ENCODE measurements at regions not wholly inside any gene's neighbourhood (a gene's known extent, or its start where the extent isn't known, plus 50 kb on each side); places are given as distances from the start of the nearest gene placed in this dataset.
"Not testable (repeated sequence)": the region's sequence is repeated elsewhere in the genome, so short reads cannot be mapped to it uniquely, and the experiment has no call there.

DNA sequence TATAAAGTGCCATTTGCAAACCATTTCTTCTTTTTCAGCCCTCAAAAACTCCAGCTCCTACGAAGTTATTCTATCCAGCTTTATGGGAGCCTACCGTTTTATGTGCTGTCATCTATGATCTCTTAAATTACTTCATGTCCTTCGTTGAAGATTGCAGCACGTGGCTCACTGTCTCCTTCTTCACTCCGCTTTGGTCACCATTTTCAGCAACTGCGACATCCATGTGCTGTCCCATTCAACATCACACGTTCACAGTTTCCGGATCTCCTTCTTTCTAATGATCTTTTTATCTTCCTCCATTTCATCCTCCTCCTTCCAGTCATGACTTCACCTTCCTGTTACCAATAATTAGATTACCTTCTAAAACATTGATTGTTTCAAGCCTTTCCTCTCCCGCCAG is 143.3 kb upstream of the KRAS start:
- Mint-ChIP-seq H3K36me3 (ENCODE audit: low read depth) (no peaks in the 10 kb centered on the region), H3K4me3 (no peak overlapping the region), H3K27me3 (peaks cover 9% of the 10 kb centered on the region), H3K9me3 (no peaks in the 10 kb centered on the region), H3K27ac (no peak overlapping the region), H3K4me1 (no peaks in the 10 kb centered on the region)
- ATAC-seq (no peak), DNase-seq (no peak)

DNA sequence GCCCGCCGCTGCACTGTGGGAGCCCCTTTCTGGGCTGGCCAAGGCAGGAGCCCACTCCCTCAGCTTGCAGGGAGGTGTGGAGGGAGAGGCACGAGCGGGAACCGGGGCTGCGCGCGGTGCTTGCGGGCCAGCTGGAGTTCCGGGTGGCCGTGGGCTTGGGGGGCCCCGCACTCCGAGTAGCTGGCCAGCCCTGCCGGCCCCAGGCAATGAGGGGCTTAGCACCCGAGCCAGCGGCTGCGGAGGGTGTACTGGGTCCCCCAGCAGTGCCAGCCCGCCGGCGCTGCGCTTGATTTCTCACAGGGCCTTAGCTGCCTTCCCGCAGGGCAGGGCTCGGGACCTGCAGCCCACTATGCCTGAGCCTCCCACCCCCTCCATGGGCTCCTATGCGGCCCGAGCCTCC is 140.6 kb upstream of the KRAS start:
- not testable (repeated sequence) for H3K4me3 Mint-ChIP-seq; DNase-seq; H3K9me3 Mint-ChIP-seq; H3K27me3 Mint-ChIP-seq; H3K27ac Mint-ChIP-seq; H3K36me3 Mint-ChIP-seq (ENCODE audit: low read depth); ATAC-seq
- peaks cover 23% of the 10 kb centered on the region for H3K4me1 Mint-ChIP-seq

DNA sequence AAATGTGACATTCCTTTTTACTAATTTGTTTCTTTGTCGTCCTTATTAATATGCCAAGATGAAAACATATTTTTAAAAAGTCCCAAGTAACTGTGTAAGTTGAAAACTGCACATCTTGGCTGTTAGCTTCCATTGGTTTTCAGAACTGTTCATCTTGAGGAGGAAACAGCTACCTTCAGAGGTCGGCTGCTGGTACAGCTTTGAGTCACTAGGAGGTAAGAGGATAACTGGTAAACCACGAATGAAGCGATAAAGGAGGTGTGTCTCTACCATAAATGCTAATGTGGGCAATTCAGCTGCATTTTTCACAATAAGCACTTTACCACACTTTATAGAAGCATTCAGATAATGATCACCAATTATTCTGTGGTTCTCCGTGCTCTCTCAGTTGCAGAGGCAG is 137.5 kb upstream of the KRAS start:
- H3K4me1 Mint-ChIP-seq: peaks cover 42% of the 10 kb centered on the region
- peaks cover 2% of the 10 kb centered on the region for H3K36me3 Mint-ChIP-seq (ENCODE audit: low read depth)
- no peaks in the 10 kb centered on the region for H3K9me3 Mint-ChIP-seq
- ATAC-seq (peak; percentile 48), DNase-seq (peak; percentile 41)
- peak overlapping the region; percentile 98 for H3K27ac Mint-ChIP-seq
- peak overlapping the region; percentile 32 for H3K4me3 Mint-ChIP-seq
- H3K27me3 Mint-ChIP-seq: peaks cover 5% of the 10 kb centered on the region

DNA sequence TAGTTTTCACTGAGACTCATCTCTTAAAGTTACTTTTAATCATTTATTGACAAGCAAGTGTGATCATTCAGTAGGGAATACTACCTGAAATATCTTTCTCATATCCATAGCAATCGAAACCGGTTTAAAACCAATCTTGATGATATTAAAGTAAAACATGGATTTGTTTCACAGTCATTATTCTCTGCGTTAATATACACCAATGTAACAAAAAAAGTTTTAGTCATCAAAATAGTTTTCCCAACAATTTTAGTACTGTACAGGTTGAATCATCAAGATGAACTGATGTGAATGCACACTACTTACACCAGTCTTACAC is 137.0 kb upstream of the KRAS start:
- Mint-ChIP-seq H3K36me3 (ENCODE audit: low read depth) (peaks cover 2% of the 10 kb centered on the region), H3K4me3 (peak overlapping the region; percentile 92), H3K4me1 (peaks cover 47% of the 10 kb centered on the region), H3K27ac (peak overlapping the region; percentile 98), H3K9me3 (no peaks in the 10 kb centered on the region), H3K27me3 (peaks cover 5% of the 10 kb centered on the region)
- DNase-seq (no peak), ATAC-seq (no peak)

DNA sequence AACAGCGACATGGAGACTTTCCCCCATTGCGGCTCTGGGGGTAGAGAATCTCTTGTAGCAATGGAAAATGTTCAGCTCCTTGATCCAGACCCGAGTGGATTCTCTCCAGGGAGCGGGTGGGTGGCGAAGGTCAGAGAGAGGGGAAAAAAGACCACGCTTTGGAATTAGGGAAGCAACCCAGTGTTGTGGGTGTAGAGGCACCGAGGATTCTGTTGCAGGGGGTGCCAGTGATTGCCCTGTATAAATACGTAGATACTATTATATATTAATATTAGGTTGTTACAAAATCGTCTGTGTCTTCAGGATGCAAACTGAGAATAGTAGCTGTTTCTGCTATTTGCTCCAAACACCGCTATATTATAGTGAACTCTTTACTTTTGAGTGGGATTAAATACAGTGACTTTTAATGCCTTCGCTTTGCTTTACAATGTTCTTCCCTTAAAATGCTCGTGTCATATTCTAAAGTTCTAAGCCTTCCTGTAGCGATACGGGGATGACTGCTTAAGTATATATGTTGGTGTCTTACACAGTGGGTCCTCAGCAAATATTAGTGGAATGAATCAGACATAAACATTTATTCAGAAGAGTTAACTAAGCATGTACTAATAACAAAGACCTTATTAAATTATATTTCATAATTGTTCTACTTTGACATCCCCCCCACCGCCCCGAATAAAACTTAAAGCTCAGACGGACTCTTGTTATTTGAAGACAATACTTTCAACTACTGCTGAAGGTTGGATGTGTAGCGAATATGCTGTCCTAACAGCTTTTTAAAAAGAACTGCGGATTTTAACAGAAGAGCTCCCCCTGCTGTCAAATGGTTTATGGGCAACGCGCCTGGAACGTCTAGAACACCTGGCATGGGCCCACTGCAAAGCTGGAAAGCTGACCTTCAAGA is 136.4 kb upstream of the KRAS start:
- no peak for ATAC-seq
- Mint-ChIP-seq H3K4me3 (peak overlapping the region; percentile 92), H3K4me1 (peaks cover 53% of the 10 kb centered on the region), H3K36me3 (ENCODE audit: low read depth) (peaks cover 2% of the 10 kb centered on the region), H3K9me3 (no peaks in the 10 kb centered on the region), H3K27me3 (peaks cover 5% of the 10 kb centered on the region), H3K27ac (peak overlapping the region; percentile 98)
- peak; percentile 74 for DNase-seq

DNA sequence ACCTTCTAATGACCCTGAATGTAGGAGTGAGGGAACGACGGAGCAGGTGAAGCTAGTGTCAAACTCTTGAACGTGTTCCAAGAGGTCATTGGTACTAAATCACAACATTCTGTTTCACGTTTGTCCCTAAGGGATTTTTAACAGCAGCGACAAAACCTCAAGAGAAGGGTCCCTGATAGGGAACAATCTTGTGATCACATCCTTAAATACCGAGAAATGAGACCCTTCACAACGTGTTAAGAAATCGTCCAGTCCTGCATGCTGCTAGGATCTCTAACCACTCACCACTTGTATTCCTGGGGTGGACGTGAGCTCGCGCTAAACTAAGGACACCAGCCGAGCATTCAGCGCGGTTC is 134.1 kb upstream of the KRAS start:
- Mint-ChIP-seq H3K27ac (peak overlapping the region; percentile 98), H3K36me3 (ENCODE audit: low read depth) (peaks cover 2% of the 10 kb centered on the region), H3K4me3 (peak overlapping the region; percentile 92), H3K4me1 (peaks cover 54% of the 10 kb centered on the region), H3K9me3 (no peaks in the 10 kb centered on the region), H3K27me3 (peaks cover 6% of the 10 kb centered on the region)
- no peak for ATAC-seq
- DNase-seq: no peak

DNA sequence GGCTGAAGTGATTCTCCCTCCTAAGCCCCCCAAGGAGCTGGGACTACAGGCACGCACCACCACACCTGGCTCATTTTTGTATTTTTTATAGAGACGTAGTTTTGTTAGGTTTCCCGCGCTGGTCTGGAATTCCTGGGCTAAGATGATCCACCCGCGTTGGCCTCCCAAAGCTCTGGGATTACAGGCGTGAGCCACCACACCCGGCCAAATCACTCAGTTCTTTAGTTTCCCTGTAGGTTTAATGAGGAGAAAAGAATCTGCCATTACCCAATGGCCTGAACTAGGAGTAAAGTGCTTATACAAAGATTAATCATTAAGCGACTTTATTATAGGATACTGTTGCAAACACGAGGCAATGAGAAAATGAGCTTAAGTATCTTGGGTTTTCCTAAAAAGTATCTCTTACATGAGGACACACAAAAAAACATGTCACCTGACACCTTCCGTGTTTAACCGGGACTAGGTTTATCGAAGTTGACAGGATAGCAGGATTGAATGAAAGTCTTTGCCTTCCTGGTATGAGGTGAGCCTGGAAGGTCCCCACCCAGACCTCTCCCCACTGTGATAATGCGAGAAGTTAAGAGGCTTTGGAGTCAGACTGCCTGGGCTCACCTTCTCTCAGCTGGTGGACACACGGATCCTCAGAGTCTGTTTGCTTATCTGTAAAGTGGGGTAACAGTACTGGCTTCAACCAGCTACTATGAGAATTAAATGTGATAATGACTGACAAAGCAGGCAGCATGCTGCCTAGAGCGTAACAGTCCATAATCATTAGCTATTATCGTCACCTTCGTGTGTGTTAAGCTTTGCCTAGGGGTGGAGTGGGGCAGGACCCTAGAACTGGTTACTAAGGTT is 133.5 kb upstream of the KRAS start:
- ATAC-seq (no peak), DNase-seq (no peak)
- H3K4me3 Mint-ChIP-seq: peak overlapping the region; percentile 92
- peak overlapping the region; percentile 51 for H3K27ac Mint-ChIP-seq
- H3K27me3 Mint-ChIP-seq: peaks cover 2% of the 10 kb centered on the region
- H3K4me1 Mint-ChIP-seq: peaks cover 56% of the 10 kb centered on the region
- H3K9me3 Mint-ChIP-seq: no peaks in the 10 kb centered on the region
- peaks cover 2% of the 10 kb centered on the region for H3K36me3 Mint-ChIP-seq (ENCODE audit: low read depth)

DNA sequence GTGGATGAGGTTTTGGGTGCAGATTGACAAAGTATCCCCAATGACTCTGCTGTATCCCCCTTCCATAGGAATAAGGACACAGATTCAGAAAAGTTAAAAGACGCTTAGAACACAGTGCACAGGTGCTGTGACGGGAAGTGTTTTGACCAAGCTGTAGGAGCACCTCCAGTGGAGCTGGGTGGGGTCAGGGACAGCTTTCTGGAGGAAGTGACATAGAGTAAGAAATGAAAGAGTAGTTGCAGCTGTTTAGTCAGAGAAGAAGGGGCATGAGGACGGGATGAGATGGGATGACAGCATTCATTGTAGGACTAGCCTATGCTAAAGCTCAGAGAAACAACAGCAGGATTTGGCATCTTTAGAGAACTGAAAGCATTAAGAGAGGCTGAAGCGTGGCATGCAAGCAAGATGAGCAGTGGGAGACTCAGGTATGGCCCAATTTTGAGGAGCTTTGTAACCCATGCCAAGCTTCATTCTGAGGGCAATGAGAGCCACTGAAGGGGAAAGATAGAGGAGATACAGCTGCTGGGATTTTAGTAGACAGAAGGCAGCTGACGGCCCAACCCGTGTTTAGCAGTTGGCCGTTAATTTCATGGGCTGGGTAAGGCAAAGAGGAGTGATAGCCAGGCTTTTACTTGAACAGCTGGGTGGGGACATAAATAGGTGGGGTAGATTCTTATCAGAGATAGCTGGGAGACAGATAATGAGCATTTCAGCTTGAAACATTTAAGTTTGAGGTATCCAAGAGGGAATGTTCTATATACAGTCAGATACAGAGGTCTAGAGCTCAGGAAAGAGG is 131.8 kb upstream of the KRAS start:
- H3K36me3 Mint-ChIP-seq (ENCODE audit: low read depth): peaks cover 2% of the 10 kb centered on the region
- no peak overlapping the region for H3K4me3 Mint-ChIP-seq
- H3K4me1 Mint-ChIP-seq: peaks cover 57% of the 10 kb centered on the region
- H3K27me3 Mint-ChIP-seq: peaks cover 2% of the 10 kb centered on the region
- H3K9me3 Mint-ChIP-seq: no peaks in the 10 kb centered on the region
- DNase-seq (no peak), ATAC-seq (no peak)
- no peak overlapping the region for H3K27ac Mint-ChIP-seq

DNA sequence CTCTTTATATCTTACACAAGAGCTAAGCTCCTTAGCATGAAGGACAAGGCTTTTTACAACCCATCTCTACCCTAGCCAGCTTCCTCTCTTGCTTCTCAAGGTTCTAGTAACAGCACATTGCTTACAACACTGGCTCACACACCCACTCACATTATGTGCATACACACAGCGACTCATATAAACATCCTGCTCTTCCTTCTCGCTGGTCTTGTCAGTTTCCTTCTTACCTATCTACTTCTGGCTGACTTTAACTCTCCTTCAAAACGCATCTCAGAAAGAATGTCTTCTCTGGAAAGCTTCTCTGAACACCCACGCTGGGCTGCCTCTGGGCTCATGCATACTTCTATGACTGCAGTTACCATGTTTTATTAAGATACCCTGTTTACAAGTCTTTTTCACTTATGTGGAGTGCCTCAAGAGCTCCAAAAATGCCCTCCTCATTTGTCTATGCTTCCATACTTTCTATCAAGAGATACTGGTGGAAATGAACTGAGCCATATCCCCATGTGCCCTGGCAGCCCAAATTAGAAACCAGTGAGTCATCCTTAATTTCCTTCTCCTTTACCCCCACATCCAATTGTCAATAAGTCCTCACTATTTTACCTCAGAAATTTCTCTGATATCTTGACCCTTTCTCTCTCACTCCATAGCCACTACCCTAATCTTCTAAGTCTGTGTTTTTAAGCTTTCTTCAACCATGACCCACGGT is 126.9 kb upstream of the KRAS start:
- ATAC-seq (peak; percentile 92), DNase-seq (peak; percentile 22)
- peak overlapping the region; percentile 72 for H3K27ac Mint-ChIP-seq
- H3K36me3 Mint-ChIP-seq (ENCODE audit: low read depth): no peaks in the 10 kb centered on the region
- H3K4me3 Mint-ChIP-seq: peak overlapping the region; percentile 41
- no peaks in the 10 kb centered on the region for H3K9me3 Mint-ChIP-seq
- H3K4me1 Mint-ChIP-seq: peaks cover 57% of the 10 kb centered on the region
- H3K27me3 Mint-ChIP-seq: peaks cover 2% of the 10 kb centered on the region

DNA sequence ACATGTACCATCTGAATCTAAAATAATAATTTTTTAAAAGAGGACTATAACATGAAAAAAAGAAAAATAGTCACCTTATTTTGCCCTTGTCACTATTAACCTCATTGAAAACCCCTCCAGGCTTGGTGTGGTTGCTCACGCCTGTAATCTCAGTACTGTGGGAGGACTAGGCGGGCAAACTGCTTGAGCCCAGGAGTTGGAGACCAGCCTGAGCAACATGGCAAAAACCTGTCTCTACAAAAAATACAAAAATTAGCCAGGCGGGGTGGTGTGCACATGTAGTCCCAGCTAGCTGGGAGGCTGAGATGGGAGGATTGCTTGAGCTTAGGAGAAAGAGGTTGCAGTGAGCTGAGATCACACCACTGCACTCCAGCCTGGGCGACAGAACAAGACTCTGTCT is 126.3 kb upstream of the KRAS start:
- H3K4me3 Mint-ChIP-seq: peak overlapping the region; percentile 41
- no peaks in the 10 kb centered on the region for H3K9me3 Mint-ChIP-seq
- no peaks in the 10 kb centered on the region for H3K36me3 Mint-ChIP-seq (ENCODE audit: low read depth)
- peaks cover 57% of the 10 kb centered on the region for H3K4me1 Mint-ChIP-seq
- ATAC-seq: peak; percentile 14
- peaks cover 2% of the 10 kb centered on the region for H3K27me3 Mint-ChIP-seq
- no peak for DNase-seq
- peak overlapping the region; percentile 72 for H3K27ac Mint-ChIP-seq

DNA sequence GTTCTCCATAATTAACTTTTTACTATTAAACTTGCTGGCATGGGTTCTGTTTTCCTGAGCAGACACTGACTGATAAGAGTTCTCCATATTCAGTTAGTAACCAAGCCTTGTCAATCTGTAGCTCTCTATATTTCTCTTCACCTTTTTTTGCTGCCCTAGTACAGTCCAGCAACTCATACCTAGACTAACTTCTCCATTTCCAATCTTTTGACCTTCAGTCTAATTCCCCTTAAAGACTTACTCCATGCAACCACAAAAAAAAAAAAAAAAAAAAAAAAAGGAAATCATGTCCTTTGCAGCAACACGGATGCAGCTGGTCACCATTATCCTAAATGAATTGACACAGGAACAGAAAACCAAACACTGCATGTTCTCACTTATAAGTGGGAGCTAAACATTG is 125.7 kb upstream of the KRAS start:
- Mint-ChIP-seq H3K27me3 (peaks cover 2% of the 10 kb centered on the region), H3K27ac (no peak overlapping the region), H3K4me3 (no peak overlapping the region), H3K9me3 (no peaks in the 10 kb centered on the region), H3K4me1 (peaks cover 61% of the 10 kb centered on the region), H3K36me3 (ENCODE audit: low read depth) (no peaks in the 10 kb centered on the region)
- ATAC-seq: no peak
- no peak for DNase-seq

DNA sequence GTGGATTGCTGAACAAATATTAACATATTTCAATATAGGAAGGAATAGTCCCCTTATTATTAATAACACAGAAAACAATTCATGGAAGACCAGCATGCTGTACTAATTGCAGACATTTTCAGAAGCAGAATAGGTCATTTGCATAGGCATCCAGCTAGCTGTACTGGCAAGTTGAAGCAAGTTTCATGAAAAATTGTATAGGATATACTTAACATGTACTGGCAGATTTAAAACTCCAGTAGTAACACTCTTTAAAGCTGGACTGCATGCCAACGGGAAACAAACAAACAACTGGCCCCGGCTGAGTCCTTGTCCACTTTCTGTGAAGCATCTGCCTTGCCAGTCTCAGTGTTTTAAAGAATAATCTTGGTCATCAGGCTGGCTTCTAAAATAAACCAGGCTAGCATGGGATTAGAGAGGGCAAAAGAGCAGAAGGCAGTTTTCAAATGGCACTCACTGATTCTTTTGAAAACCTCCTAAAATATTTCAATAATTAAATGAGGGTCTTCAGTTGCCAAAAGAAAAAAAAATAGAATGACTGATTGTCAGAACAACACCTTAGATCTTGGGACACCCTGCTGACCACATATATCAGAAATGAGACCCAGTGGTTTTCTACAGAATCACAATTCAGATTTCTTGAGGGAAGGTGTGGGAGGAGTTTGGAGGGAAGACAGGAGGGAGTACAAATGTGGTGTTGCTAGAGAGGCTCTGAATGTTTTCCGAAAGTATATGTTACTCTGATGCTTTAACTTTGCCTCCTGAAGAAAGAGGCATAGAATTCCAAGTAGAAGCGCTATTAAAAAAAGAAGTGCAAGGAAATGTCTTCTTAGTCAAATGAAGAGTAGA is 122.5 kb upstream of the KRAS start:
- H3K27me3 Mint-ChIP-seq: no peaks in the 10 kb centered on the region
- H3K4me3 Mint-ChIP-seq: peak overlapping the region; percentile 23
- H3K4me1 Mint-ChIP-seq: peaks cover 52% of the 10 kb centered on the region
- H3K9me3 Mint-ChIP-seq: no peaks in the 10 kb centered on the region
- H3K36me3 Mint-ChIP-seq (ENCODE audit: low read depth): no peaks in the 10 kb centered on the region
- H3K27ac Mint-ChIP-seq: peak overlapping the region; percentile 6
- peak; percentile 37 for ATAC-seq
- no peak for DNase-seq

DNA sequence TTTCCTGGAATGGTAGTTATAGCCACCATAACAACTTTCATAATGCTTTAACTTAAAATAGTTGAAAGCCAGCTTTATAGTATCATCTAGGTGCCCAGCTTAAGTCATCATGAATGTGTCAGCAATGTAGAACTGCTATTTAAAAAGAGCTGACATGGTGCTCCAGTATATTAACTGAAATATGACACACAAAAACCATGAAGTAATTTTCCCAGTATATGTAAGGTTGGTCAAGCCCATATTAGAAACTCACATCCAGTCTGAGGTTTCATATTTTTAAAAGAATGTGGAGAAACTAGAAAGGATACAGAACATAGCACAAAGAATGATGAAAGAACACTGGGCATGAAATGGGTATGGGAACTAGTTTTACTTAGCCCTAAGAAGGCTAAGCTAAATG is 121.3 kb upstream of the KRAS start:
- H3K9me3 Mint-ChIP-seq: no peaks in the 10 kb centered on the region
- no peak overlapping the region for H3K4me3 Mint-ChIP-seq
- peak; percentile 72 for ATAC-seq
- H3K36me3 Mint-ChIP-seq (ENCODE audit: low read depth): no peaks in the 10 kb centered on the region
- peaks cover 40% of the 10 kb centered on the region for H3K4me1 Mint-ChIP-seq
- H3K27me3 Mint-ChIP-seq: no peaks in the 10 kb centered on the region
- DNase-seq: no peak
- H3K27ac Mint-ChIP-seq: no peak overlapping the region
